Thymus (tissue), 11 donors: ENCODE measurements at regions not wholly inside any gene's neighbourhood (a gene's known extent, or its start where the extent isn't known, plus 50 kb on each side); places are given as distances from the start of the nearest gene placed in this dataset.

Source experiments
- DNase-seq, 9 donors: peaks; one replicate each; pipeline ENCODE4 v3.0.0-alpha.2; 2013; ENCODE audit warnings: low spot score in 9 of 9, low read depth in 6 of 9, missing footprints in 1 of 9
- H3K27ac ChIP-seq, 2 donors: one replicate each; pipeline ENCODE4 v1.5.1; 2013; ENCODE audit warnings: control low read depth in 1 of 2, low read depth in 1 of 2, low read length in 1 of 2, mild to moderate bottlenecking in 1 of 2, moderate library complexity in 1 of 2
- H3K27me3 ChIP-seq, 2 donors: one replicate each; pipeline ENCODE4 v1.5.1; 2013; ENCODE audit warnings: low read length in 1 of 2; ENCODE audit not compliant: control insufficient read depth in 2 of 2, insufficient read depth in 1 of 2
- H3K36me3 ChIP-seq, 2 donors: one replicate each; pipeline ENCODE4 v1.5.1; 2013; ENCODE audit warnings: low read length in 1 of 2, mild to moderate bottlenecking in 1 of 2, moderate library complexity in 1 of 2; ENCODE audit not compliant: control insufficient read depth in 2 of 2, insufficient read depth in 2 of 2
- H3K4me1 ChIP-seq, 2 donors: one replicate each; pipeline ENCODE4 v1.5.1; 2013; ENCODE audit warnings: low read length in 2 of 2; ENCODE audit not compliant: control insufficient read depth in 2 of 2, insufficient read depth in 2 of 2
- H3K4me3 ChIP-seq, 2 donors: one replicate each; pipeline ENCODE4 v1.5.1; 2013; ENCODE audit warnings: low read length in 2 of 2, control low read depth in 1 of 2, mild to moderate bottlenecking in 1 of 2
- H3K9me3 ChIP-seq, 2 donors: one replicate each; pipeline ENCODE4 v1.5.1; 2013; ENCODE audit warnings: low read length in 1 of 2, mild to moderate bottlenecking in 1 of 2; ENCODE audit not compliant: control insufficient read depth in 2 of 2, insufficient read depth in 1 of 2
- WGBS: extraction: QIAGEN DNeasy Blood & Tissue Kit; methylation state at CpG from one replicate; pipeline ENCODE4 v1.1.7; 2013; 5-methylcytosine and 5-hydroxymethylcytosine counted together
- donor health status: healthy.

DNA sequence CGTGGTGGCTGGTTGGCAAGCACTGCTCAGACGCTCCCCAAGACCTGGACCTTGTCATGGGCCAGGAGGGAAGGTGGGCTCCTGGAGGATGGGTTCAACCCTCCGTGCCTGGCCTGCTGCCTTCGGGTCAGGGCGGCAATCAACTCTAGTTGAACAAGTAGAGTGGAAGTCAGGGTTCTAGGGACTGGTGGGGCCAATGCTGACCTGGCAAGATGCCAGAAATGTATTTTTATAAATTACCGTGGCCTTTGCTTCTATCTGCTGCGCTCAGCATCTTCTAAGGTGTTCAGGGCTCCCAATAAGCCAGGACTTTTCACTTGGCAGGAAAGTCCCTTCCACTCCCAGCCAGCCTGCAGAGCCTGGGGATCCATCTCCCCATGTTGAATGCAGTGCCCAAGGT is 207.1 kb upstream of the N4BP1 start:
- no peak overlapping the region for H3K4me3 ChIP-seq
- H3K9me3 ChIP-seq: no peaks in the 10 kb centered on the region
- H3K36me3 ChIP-seq: no peaks in the 10 kb centered on the region
- DNase-seq: no peak
- peaks cover 0 to 4% of the 10 kb centered on the region in 2 donors for H3K27me3 ChIP-seq
- H3K27ac ChIP-seq: no peak overlapping the region
- H3K4me1 ChIP-seq: no peaks in the 10 kb centered on the region
- 92% methylated on average over 7 of the region's 7 CpGs for WGBS

DNA sequence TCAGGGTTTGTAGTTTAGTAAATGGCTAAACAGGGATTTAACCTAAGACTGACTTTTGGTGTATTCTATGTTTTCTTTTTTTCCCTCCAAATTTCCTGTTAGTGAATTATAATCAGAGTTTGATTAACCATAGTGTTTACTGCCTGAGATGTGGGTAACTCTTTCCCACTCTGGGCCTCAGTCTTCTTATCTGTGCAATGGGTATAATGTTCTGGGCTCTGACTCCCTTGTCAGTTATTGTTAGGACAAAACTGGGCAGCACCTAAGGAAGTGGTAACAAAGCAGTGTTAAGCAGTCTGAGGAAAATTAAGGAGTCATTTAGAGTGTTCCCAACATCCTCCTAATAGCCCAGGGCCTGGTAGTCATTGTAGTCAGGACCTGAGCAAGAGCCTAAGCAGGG is 206.4 kb upstream of the N4BP1 start:
- Histone ChIP-seq H3K9me3 (no peaks in the 10 kb centered on the region), H3K27ac (no peak overlapping the region), H3K27me3 (peaks cover 3 to 11% of the 10 kb centered on the region in 2 donors), H3K4me3 (no peak overlapping the region), H3K36me3 (no peaks in the 10 kb centered on the region), H3K4me1 (no peaks in the 10 kb centered on the region)
- no peak for DNase-seq

DNA sequence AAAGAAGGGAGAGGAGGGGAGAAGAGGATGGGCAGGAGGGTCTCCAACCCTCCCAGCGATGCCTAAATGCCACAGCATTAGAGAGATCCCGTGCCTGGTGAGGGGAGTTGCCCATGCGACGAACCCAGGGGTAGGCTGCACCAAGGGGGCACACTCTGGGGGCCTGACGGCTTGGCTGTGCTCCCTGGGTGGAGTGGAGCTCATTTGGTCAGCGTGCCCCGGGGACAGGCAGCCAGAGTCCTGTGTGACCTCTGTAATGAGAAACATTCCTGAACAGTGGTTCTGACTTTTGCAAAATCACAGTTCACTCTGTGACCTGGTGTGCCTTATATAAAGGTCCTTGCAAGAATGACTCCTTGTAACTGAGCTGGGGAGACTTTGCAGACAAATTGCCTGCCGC is 205.0 kb upstream of the N4BP1 start:
- H3K4me3 ChIP-seq: no peak overlapping the region
- peaks cover 14 to 25% of the 10 kb centered on the region in 2 donors for H3K27me3 ChIP-seq
- no peaks in the 10 kb centered on the region for H3K4me1 ChIP-seq
- 82% methylated on average over 8 of the region's 8 CpGs for WGBS
- H3K36me3 ChIP-seq: no peaks in the 10 kb centered on the region
- H3K9me3 ChIP-seq: no peaks in the 10 kb centered on the region
- no peak overlapping the region for H3K27ac ChIP-seq
- no peak for DNase-seq

DNA sequence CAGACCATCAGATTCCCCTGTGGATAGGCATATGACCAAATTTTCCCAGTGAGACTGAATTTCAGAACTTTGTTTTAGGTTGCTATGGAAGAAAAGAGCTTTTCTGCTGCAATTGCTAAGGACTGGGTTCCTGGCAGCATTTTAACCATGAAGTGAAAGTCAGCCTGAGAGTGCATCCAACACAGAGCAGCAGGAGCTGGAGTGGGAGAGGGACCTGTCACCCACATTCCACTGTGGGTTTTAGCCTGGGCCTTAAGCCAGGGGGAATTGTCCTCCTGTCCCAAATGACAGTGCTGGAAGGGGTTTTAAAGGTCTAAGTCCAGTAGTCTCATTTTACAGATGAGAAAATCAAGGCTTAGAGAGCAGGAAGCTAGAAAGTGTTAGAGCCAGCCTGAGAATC is 203.5 kb upstream of the N4BP1 start:
- no peaks in the 10 kb centered on the region for H3K4me1 ChIP-seq
- H3K27ac ChIP-seq: no peak overlapping the region
- H3K4me3 ChIP-seq: no peak overlapping the region
- H3K36me3 ChIP-seq: no peaks in the 10 kb centered on the region
- DNase-seq: no peak
- no peaks in the 10 kb centered on the region for H3K9me3 ChIP-seq
- H3K27me3 ChIP-seq: peaks cover 20 to 33% of the 10 kb centered on the region in 2 donors

DNA sequence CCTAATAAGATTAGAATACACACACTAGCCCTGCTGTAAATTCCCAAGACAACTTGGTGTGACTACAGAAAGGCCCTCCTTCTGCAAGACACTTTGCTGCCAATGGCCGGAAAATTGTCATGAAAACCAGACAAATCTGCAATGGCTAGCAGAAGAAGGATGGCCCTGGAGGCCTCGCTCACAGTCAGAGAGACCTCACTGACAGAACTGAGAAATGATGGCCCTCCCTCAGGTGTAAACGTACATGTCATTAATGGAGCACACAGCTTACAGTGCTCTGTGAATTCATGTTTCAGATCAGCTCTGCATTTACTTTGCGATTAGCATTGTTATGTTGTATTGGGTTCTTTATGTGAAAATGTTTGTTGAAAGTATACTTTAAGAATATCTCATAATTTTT is 202.9 kb upstream of the N4BP1 start:
- Histone ChIP-seq H3K4me3 (no peak overlapping the region), H3K27me3 (peaks cover 20 to 33% of the 10 kb centered on the region in 2 donors), H3K9me3 (no peaks in the 10 kb centered on the region), H3K27ac (no peak overlapping the region), H3K4me1 (no peaks in the 10 kb centered on the region), H3K36me3 (no peaks in the 10 kb centered on the region)
- no peak for DNase-seq
- WGBS: 91% methylated on average over 4 of the region's 4 CpGs

DNA sequence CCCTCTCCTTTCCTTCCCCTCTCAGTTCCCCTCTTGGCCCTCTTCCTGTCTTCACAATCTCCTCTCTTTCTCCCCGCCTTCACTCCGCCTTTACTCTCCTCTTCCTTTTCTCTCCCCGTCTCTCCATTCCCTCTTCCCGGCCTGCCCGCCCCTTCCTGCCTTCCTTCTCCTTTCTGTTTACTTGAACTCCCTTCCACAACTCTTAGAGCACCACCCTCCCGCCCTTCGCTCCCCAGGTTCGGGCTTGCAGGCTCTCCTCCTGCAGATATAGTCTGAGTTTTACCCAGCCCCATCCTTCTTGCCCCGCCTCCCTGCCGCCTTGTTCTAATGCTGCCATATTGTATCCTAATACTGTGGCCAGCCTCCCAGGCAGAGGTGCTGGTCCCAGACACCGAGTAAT is 201.5 kb upstream of the N4BP1 start:
- Histone ChIP-seq H3K4me3 (no peak overlapping the region), H3K9me3 (no peaks in the 10 kb centered on the region), H3K27ac (no peak overlapping the region), H3K4me1 (no peaks in the 10 kb centered on the region), H3K27me3 (peaks cover 20 to 33% of the 10 kb centered on the region in 2 donors), H3K36me3 (no peaks in the 10 kb centered on the region)
- DNase-seq: no peak
- 26% methylated on average over 11 of the region's 11 CpGs for WGBS

DNA sequence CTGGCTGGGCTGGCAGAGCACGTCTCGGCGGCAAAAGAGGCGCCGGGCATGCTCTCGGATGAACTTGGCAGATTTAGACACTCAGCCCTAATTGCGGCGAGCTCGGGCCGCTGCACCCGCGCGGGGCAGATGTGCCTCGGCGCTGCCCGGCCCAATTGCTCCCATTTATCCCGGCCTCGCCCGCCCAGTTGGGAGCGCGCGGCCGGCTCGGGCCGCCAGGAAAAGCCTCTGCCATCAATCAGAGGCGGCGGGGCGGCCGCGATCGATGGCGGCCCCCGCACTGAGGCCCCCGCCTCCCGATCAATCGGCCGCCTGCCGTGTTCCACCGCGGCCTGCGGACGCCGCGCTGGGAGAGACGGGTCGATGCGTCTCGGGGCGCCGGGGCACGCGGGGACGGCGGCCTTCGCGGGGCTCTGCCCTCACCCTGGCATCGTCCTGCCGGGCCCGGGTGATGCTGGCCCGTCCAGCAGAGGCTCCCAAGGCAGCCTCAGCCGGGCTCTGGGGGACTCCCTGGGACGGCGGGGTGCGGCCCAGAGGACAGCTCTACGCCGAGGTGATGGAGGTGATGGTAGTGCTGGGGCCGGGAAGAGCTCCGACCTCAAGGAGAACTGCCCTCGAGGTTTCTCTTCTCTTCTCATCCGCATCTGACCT is 200.9 kb upstream of the N4BP1 start:
- H3K27ac ChIP-seq: no peak overlapping the region
- no peak overlapping the region for H3K4me3 ChIP-seq
- H3K4me1 ChIP-seq: no peaks in the 10 kb centered on the region
- WGBS: 6% methylated on average over 70 of the region's 70 CpGs
- H3K9me3 ChIP-seq: no peaks in the 10 kb centered on the region
- H3K36me3 ChIP-seq: no peaks in the 10 kb centered on the region
- no peak for DNase-seq
- peaks cover 20 to 33% of the 10 kb centered on the region in 2 donors for H3K27me3 ChIP-seq

DNA sequence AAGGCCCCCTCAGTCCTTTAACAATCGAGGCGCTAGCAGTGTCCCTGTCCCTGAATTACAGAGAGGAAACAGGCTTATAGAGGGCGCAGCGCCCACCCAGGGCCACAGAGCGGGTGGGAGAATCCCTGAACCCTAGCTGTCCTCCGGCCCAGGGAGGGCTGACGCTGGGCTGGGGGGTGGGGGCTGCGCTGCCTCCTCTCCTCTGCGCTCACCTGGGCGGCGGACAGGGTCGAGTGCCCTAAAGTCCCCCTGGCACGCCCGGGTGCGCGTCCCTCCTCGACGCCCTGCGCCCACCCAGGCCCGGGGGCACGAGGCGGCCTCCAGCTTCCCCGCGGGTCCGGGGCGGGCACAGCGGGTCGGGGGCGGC is 200.4 kb upstream of the N4BP1 start:
- H3K27ac ChIP-seq: no peak overlapping the region
- no peaks in the 10 kb centered on the region for H3K9me3 ChIP-seq
- 15% methylated on average over 29 of the region's 29 CpGs for WGBS
- H3K4me3 ChIP-seq: no peak overlapping the region
- no peaks in the 10 kb centered on the region for H3K36me3 ChIP-seq
- no peak for DNase-seq
- peaks cover 20 to 33% of the 10 kb centered on the region in 2 donors for H3K27me3 ChIP-seq
- H3K4me1 ChIP-seq: no peaks in the 10 kb centered on the region

DNA sequence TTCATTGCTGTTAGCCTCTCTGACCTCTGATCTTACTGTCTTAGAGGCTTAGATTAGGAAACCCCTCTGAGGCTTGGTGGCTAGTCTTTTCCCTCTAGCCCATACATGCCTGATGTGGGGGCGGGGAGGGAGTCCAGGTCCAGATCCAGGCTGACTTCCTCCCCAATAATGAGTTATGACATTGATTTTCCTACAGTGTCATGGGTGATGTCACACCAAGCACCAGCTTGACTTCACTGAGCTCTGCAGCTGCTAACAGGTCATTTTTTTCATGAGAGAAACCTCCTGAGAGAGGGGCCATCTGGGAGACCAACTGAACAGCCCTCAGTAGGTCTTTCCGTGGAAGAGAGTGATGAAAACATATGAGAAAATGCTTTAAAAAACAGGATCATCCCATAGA is 180.2 kb upstream of the N4BP1 start:
- WGBS: 78% methylated on average over 2 of the region's 2 CpGs
- Histone ChIP-seq H3K4me3 (no peak overlapping the region), H3K9me3 (no peaks in the 10 kb centered on the region), H3K27me3 (no peaks in the 10 kb centered on the region), H3K27ac (no peak overlapping the region), H3K4me1 (no peaks in the 10 kb centered on the region), H3K36me3 (no peaks in the 10 kb centered on the region)
- DNase-seq: no peak

DNA sequence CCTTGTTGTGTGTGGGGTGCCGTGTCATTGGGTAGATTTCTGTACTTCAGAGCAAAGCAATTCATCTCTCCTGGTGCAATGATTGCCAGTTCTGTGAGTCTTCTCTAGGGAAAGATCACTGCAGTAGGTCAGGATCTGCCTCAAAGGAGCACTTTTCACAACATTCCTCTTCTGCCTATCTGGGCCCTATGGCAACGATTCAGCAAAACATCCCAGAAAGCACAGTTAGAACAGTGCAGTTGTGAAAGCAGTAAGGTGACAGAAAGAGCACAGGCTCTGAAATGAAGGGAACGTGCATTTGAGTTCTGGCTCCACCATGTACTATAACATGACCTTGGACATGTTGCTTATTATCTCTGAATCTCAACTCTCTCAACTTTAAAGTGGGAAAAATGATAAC is 178.5 kb upstream of the N4BP1 start:
- DNase-seq: no peak
- Histone ChIP-seq H3K27me3 (no peaks in the 10 kb centered on the region), H3K9me3 (no peaks in the 10 kb centered on the region), H3K4me1 (no peaks in the 10 kb centered on the region), H3K4me3 (no peak overlapping the region), H3K36me3 (no peaks in the 10 kb centered on the region), H3K27ac (no peak overlapping the region)
- 78% methylated on average over 3 of the region's 3 CpGs for WGBS
